GM19328 (cell line): ENCODE measurements at regions not wholly inside any gene's neighbourhood (a gene's known extent, or its start where the extent isn't known, plus 50 kb on each side); places are given as distances from the start of the nearest gene placed in this dataset.

Source experiments
- ATAC-seq: cut with Tn5 transposase; IDR thresholded peaks from one replicate; pipeline ENCODE4 v1.9.1; 2021; ENCODE audit warnings: mild to moderate bottlenecking, moderate library complexity; ENCODE audit not compliant: unreplicated experiment

- no peak for ATAC-seq
Measured at GRCh38 chr16:86015606-86016005, 116.6 kb downstream of the IRF8 start.

GRCh38 chr16:86016201-86016965, 117.4 kb downstream of the IRF8 start:
- ATAC-seq = no peak

- ATAC-seq = no peak
Measured at GRCh38 chr16:86018071-86018470, 119.1 kb downstream of the IRF8 start.

- no peak for ATAC-seq
Measured at GRCh38 chr16:86018487-86018886, 119.5 kb downstream of the IRF8 start.

- no peak for ATAC-seq
Measured at GRCh38 chr16:86018941-86019340, 120.0 kb downstream of the IRF8 start.

GRCh38 chr16:86019446-86020047, 120.6 kb downstream of the IRF8 start:
- no peak for ATAC-seq

- ATAC-seq = no peak
Measured at GRCh38 chr16:86020971-86021370, 122.0 kb downstream of the IRF8 start.

- ATAC-seq = no peak
Measured at GRCh38 chr16:86022381-86022960, 123.5 kb downstream of the IRF8 start.

GRCh38 chr16:86024210-86024609, 125.2 kb downstream of the IRF8 start:
- no peak for ATAC-seq

- no peak for ATAC-seq
Measured at GRCh38 chr16:86025706-86026105, 126.7 kb downstream of the IRF8 start.

GRCh38 chr16:86026171-86026910, 127.4 kb downstream of the IRF8 start:
- no peak for ATAC-seq

- no peak for ATAC-seq
Measured at GRCh38 chr16:86026916-86027315, 128.0 kb downstream of the IRF8 start.

- ATAC-seq = no peak
Measured at GRCh38 chr16:86027373-86028126, 128.6 kb downstream of the IRF8 start.

- ATAC-seq = no peak
Measured at GRCh38 chr16:86029131-86029741, 130.3 kb downstream of the IRF8 start.

GRCh38 chr16:86030116-86030515, 131.2 kb downstream of the IRF8 start:
- ATAC-seq = no peak

GRCh38 chr16:86031141-86031678, 132.2 kb downstream of the IRF8 start:
- no peak for ATAC-seq

- ATAC-seq = no peak
Measured at GRCh38 chr16:86033016-86033474, 134.1 kb downstream of the IRF8 start.

GRCh38 chr16:86033971-86034370, 135.0 kb downstream of the IRF8 start:
- ATAC-seq = no peak

- no peak for ATAC-seq
Measured at GRCh38 chr16:86034421-86034919, 135.5 kb downstream of the IRF8 start.

GRCh38 chr16:86035906-86036305, 136.9 kb downstream of the IRF8 start:
- ATAC-seq = no peak
